ENCODE measurements at regions not wholly inside any gene's neighbourhood (a gene's known extent, or its start where the extent isn't known, plus 50 kb on each side); places are given as distances from the start of the nearest gene placed in this dataset.

DNA sequence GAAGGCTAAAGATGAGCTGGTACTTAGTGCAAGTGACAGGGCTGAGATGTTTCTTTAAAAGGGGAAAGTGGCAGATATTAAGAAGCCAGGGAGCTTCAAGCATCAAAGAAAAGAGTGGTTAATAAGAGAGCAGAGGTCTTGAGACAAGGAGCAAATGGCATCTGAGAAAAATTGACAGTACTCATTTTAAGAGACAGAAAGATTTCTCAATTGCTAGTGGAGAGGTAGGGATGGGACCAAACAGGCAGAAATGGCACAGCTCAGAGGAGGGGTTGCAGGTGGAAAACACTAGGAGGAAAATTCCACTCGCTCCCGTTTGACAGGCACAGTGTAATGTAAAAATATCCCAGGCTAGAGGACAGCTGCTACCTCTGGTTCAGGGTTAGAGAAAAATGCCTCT, 593.4 kb upstream of the LRATD1 start:
- Mint-ChIP-seq H3K4me3 (no peak overlapping the region), H3K27me3 (ENCODE audit: insufficient read depth, low read depth) (no peaks in the 10 kb centered on the region)
- no peaks in the 10 kb centered on the region for H3K4me1 ChIP-seq

GRCh38 chr2:14047491-14047890, 585.0 kb upstream of the LRATD1 start:
- Histone ChIP-seq H3K27me3 (no peaks in the 10 kb centered on the region), H3K36me3 (no peaks in the 10 kb centered on the region), H4K20me1 (ENCODE audit: low read depth) (no peaks in the 10 kb centered on the region), H3F3A (ENCODE audit: low read depth) (no peaks in the 10 kb centered on the region), H3K4me3 (no peak overlapping the region), H3K79me2 (ENCODE audit: low read depth) (no peaks in the 10 kb centered on the region), H3K4me1 (no peaks in the 10 kb centered on the region), H3K9ac (no peak overlapping the region), H3K9me3 (ENCODE audit: low read depth) (no peaks in the 10 kb centered on the region), H3K27ac (no peak overlapping the region), H2AFZ (replicated peaks) (no peak overlapping the region), H3K4me2 (no peak overlapping the region)
- no peaks in the 10 kb centered on the region for H3K4me1 Mint-ChIP-seq
- H3K4me3 Mint-ChIP-seq, result no peak overlapping the region
- DNase-seq (ENCODE audit: low spot score), result no peak
- TF ChIP-seq EZH2phosphoT487 (IDR thresholded peaks at IDR 0.05) (no peak), EZH2 (IDR thresholded peaks at IDR 0.05) (no peak)
- TF ChIP-seq, protein P1, sequence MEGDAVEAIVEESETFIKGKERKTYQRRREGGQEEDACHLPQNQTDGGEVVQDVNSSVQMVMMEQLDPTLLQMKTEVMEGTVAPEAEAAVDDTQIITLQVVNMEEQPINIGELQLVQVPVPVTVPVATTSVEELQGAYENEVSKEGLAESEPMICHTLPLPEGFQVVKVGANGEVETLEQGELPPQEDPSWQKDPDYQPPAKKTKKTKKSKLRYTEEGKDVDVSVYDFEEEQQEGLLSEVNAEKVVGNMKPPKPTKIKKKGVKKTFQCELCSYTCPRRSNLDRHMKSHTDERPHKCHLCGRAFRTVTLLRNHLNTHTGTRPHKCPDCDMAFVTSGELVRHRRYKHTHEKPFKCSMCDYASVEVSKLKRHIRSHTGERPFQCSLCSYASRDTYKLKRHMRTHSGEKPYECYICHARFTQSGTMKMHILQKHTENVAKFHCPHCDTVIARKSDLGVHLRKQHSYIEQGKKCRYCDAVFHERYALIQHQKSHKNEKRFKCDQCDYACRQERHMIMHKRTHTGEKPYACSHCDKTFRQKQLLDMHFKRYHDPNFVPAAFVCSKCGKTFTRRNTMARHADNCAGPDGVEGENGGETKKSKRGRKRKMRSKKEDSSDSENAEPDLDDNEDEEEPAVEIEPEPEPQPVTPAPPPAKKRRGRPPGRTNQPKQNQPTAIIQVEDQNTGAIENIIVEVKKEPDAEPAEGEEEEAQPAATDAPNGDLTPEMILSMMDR (IDR thresholded peaks at IDR 0.05), result no peak
- no peaks in the 10 kb centered on the region for H3K9me3 Mint-ChIP-seq
- H3K36me3 Mint-ChIP-seq, result no peaks in the 10 kb centered on the region
- no peak overlapping the region for H3K27ac Mint-ChIP-seq
- no peaks in the 10 kb centered on the region for H3K27me3 Mint-ChIP-seq (ENCODE audit: insufficient read depth, low read depth)

More for the DNA sequence above, 593.4 kb upstream of the LRATD1 start:
- H3K9ac ChIP-seq, result no peak overlapping the region
- no peak for DNase-seq (ENCODE audit: low spot score)
- H2AFZ ChIP-seq (replicated peaks), result peak overlapping the region; percentile 11
- H3K4me1 Mint-ChIP-seq, result no peaks in the 10 kb centered on the region
- no peak for TF ChIP-seq EZH2 (IDR thresholded peaks at IDR 0.05)
- no peak for TF ChIP-seq EZH2phosphoT487 (IDR thresholded peaks at IDR 0.05)
- TF ChIP-seq, protein P1 (IDR thresholded peaks at IDR 0.05), result no peak
- H3K36me3 ChIP-seq, result no peaks in the 10 kb centered on the region
- H3K27ac ChIP-seq, result no peak overlapping the region
- H3K79me2 ChIP-seq (ENCODE audit: low read depth), result no peaks in the 10 kb centered on the region
- H3K36me3 Mint-ChIP-seq, result no peaks in the 10 kb centered on the region
- H3K9me3 Mint-ChIP-seq, result no peaks in the 10 kb centered on the region
- no peak overlapping the region for H3K4me2 ChIP-seq
- no peak overlapping the region for H3K4me3 ChIP-seq
- H4K20me1 ChIP-seq (ENCODE audit: low read depth), result no peaks in the 10 kb centered on the region
- H3K27ac Mint-ChIP-seq, result no peak overlapping the region
- H3K27me3 ChIP-seq, result no peaks in the 10 kb centered on the region
- H3F3A ChIP-seq (ENCODE audit: low read depth), result no peaks in the 10 kb centered on the region
- no peaks in the 10 kb centered on the region for H3K9me3 ChIP-seq (ENCODE audit: low read depth)

DNA sequence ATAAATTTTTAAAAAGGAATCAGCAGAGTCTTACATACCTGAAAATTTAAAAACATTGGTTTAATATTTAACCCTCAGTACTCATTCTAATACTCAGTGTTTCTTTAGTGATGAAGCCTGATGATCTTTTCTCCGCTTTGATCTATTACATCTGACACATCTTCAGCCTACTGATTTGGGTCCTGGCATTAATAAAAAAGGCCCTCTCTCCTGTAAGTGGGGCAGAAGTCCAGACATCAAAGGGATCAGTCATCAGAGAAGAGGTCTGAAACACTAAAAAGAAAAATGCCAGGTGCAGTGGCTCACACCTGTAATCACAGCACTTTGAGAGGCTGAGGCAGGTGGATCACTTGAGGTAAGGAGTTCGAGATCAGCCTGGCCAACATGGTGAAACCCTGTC, 581.1 kb upstream of the LRATD1 start:
- H3K27ac Mint-ChIP-seq, result no peak overlapping the region
- Histone ChIP-seq H3K4me1 (no peaks in the 10 kb centered on the region), H3K4me2 (no peak overlapping the region), H3K36me3 (no peaks in the 10 kb centered on the region), H3K27me3 (no peaks in the 10 kb centered on the region), H4K20me1 (ENCODE audit: low read depth) (no peaks in the 10 kb centered on the region), H3F3A (ENCODE audit: low read depth) (no peaks in the 10 kb centered on the region), H3K9me3 (ENCODE audit: low read depth) (no peaks in the 10 kb centered on the region), H3K79me2 (ENCODE audit: low read depth) (no peaks in the 10 kb centered on the region), H3K4me3 (no peak overlapping the region), H3K9ac (no peak overlapping the region), H2AFZ (replicated peaks) (no peak overlapping the region), H3K27ac (no peak overlapping the region)
- no peaks in the 10 kb centered on the region for H3K9me3 Mint-ChIP-seq
- no peak for DNase-seq (ENCODE audit: low spot score)
- no peak overlapping the region for H3K4me3 Mint-ChIP-seq
- H3K36me3 Mint-ChIP-seq, result no peaks in the 10 kb centered on the region
- H3K27me3 Mint-ChIP-seq (ENCODE audit: insufficient read depth, low read depth), result peaks cover 6% of the 10 kb centered on the region
- no peak for TF ChIP-seq EZH2 (IDR thresholded peaks at IDR 0.05)
- no peak for TF ChIP-seq EZH2phosphoT487 (IDR thresholded peaks at IDR 0.05)
- TF ChIP-seq, protein P1 (IDR thresholded peaks at IDR 0.05), result no peak
- no peaks in the 10 kb centered on the region for H3K4me1 Mint-ChIP-seq
